ENCODE measurements at regions not wholly inside any gene's neighbourhood (a gene's known extent, or its start where the extent isn't known, plus 50 kb on each side); places are given as distances from the start of the nearest gene placed in this dataset.

GRCh38 chrX:69046996-69047490 is 118.2 kb downstream of the PJA1 start:
- DNase-seq (no peak), ATAC-seq (no peak)
- intact Hi-C loops (cut with DNase I), result loop anchor here in 1 of 2 donors (10.0 kb wide), 1 partner anchor 662 kb away; no protein-coding TSS in a partner anchor
- no peaks in the 10 kb centered on the region for H3K4me1 ChIP-seq
- peaks cover 0 to 24% (median 0%) of the 10 kb centered on the region in 3 donors for H3K27me3 ChIP-seq (ENCODE audit: insufficient read depth in 3 of 3, low read length in 2 of 3)
- no peak for TF ChIP-seq CTCF (IDR thresholded peaks at IDR 0.05)
- no peaks in the 10 kb centered on the region for H3K36me3 ChIP-seq (ENCODE audit: insufficient read depth in 1 of 2, low read depth in 1 of 2)
- H3K27ac ChIP-seq, result no peak overlapping the region
- WGBS, 3 donors, result 67 to 100% (median 88%) methylated on average over 1 of the region's 1 CpG
- H3K4me3 ChIP-seq, result no peak overlapping the region
- no peaks in the 10 kb centered on the region for H3K9me3 ChIP-seq

GRCh38 chrX:69045616-69046345 is 119.5 kb downstream of the PJA1 start:
- Histone ChIP-seq H3K4me1 (no peaks in the 10 kb centered on the region), H3K27me3 (ENCODE audit: insufficient read depth in 3 of 3, low read length in 2 of 3) (peaks cover 0 to 24% (median 0%) of the 10 kb centered on the region in 3 donors), H3K36me3 (ENCODE audit: insufficient read depth in 1 of 2, low read depth in 1 of 2) (no peaks in the 10 kb centered on the region), H3K9me3 (no peaks in the 10 kb centered on the region), H3K27ac (no peak overlapping the region), H3K4me3 (no peak overlapping the region)
- ATAC-seq, result no peak
- intact Hi-C loops (cut with DNase I), result loop anchor here in 1 of 2 donors (10.0 kb wide), 1 partner anchor 661 kb away; no protein-coding TSS in a partner anchor
- no peak for TF ChIP-seq CTCF (IDR thresholded peaks at IDR 0.05)
- DNase-seq, result no peak
- WGBS, 3 donors, result 72 to 91% (median 90%) methylated on average over 2 of the region's 2 CpGs

GRCh38 chrX:69038816-69039215 is 126.4 kb downstream of the PJA1 start:
- no peak for TF ChIP-seq CTCF (IDR thresholded peaks at IDR 0.05)
- Histone ChIP-seq H3K27ac (no peak overlapping the region), H3K9me3 (no peaks in the 10 kb centered on the region), H3K4me1 (no peaks in the 10 kb centered on the region), H3K36me3 (ENCODE audit: insufficient read depth in 1 of 2, low read depth in 1 of 2) (no peaks in the 10 kb centered on the region), H3K27me3 (ENCODE audit: insufficient read depth in 3 of 3, low read length in 2 of 3) (peaks cover 0 to 11% (median 0%) of the 10 kb centered on the region in 3 donors), H3K4me3 (no peak overlapping the region)
- intact Hi-C loops (cut with DNase I), result no loop called here
- ATAC-seq (no peak), DNase-seq (no peak)
- WGBS, 3 donors, result 75 to 93% (median 89%) methylated on average over 1 of the region's 1 CpG

- ATAC-seq (no peak), DNase-seq (no peak)
- WGBS, 3 donors, result 61 to 92% (median 86%) methylated on average over 6 of the region's 6 CpGs
- no peaks in the 10 kb centered on the region for H3K9me3 ChIP-seq
- H3K27ac ChIP-seq, result no peak overlapping the region
- no peak overlapping the region for H3K4me3 ChIP-seq
- no peaks in the 10 kb centered on the region for H3K4me1 ChIP-seq
- no peak for TF ChIP-seq CTCF (IDR thresholded peaks at IDR 0.05)
- intact Hi-C loops (cut with DNase I), result no loop called here
- no peaks in the 10 kb centered on the region for H3K36me3 ChIP-seq (ENCODE audit: insufficient read depth in 1 of 2, low read depth in 1 of 2)
- H3K27me3 ChIP-seq (ENCODE audit: insufficient read depth in 3 of 3, low read length in 2 of 3), result peaks cover 0 to 11% (median 0%) of the 10 kb centered on the region in 3 donors
These were observed 127.1 kb downstream of the PJA1 start for GRCh38 chrX:69038188-69038587.

All from psoas muscle (tissue), 7 donors.